ENCODE measurements at regions not wholly inside any gene's neighbourhood (a gene's known extent, or its start where the extent isn't known, plus 50 kb on each side); places are given as distances from the start of the nearest gene placed in this dataset.

- 83 to 100% (median 88%) methylated on average over 1 to 15 of the region's 15 CpGs for WGBS, 4 donors
- H3K4me3 ChIP-seq, result no peak overlapping the region
- no peaks in the 10 kb centered on the region for H3K36me3 ChIP-seq (replicated peaks in 1 of 2)
- H3K9me3 ChIP-seq (replicated peaks in 1 of 3), result no peaks in the 10 kb centered on the region
- DNase-seq, result no peak
- TF ChIP-seq POLR2A (IDR thresholded peaks at IDR 0.05) (no peak), CTCF (IDR thresholded peaks at IDR 0.05) (no peak)
- no peaks in the 10 kb centered on the region for H3K4me1 ChIP-seq (replicated peaks in 1 of 2)
- H3K27me3 ChIP-seq, result no peaks in the 10 kb centered on the region
- intact Hi-C loops (cut with DNase I), result no loop called here
- no peak overlapping the region for H3K27ac ChIP-seq
These were observed 391.1 kb downstream of the IDS start for GRCh38 chrX:149114001-149114400.

GRCh38 chrX:149097786-149098185 lies 407.3 kb downstream of the IDS start:
- intact Hi-C loops (cut with DNase I), result no loop called here
- H3K4me1 ChIP-seq (replicated peaks in 1 of 2), result no peaks in the 10 kb centered on the region
- H3K4me3 ChIP-seq, result no peak overlapping the region
- DNase-seq, result no peak
- H3K9me3 ChIP-seq (replicated peaks in 1 of 3), result no peaks in the 10 kb centered on the region
- no peaks in the 10 kb centered on the region for H3K36me3 ChIP-seq (replicated peaks in 1 of 2)
- H3K27me3 ChIP-seq, result no peaks in the 10 kb centered on the region
- TF ChIP-seq CTCF (IDR thresholded peaks at IDR 0.05) (no peak), POLR2A (IDR thresholded peaks at IDR 0.05) (no peak)
- H3K27ac ChIP-seq, result no peak overlapping the region

- no peak overlapping the region for H3K4me3 ChIP-seq
- no peaks in the 10 kb centered on the region for H3K27me3 ChIP-seq
- no peak for DNase-seq
- WGBS, 4 donors, result 49 to 62% (median 51%) methylated on average over 3 of the region's 3 CpGs
- TF ChIP-seq POLR2A (IDR thresholded peaks at IDR 0.05), result no peak
- no peak for TF ChIP-seq CTCF (IDR thresholded peaks at IDR 0.05)
- H3K4me1 ChIP-seq (replicated peaks in 1 of 2), result no peaks in the 10 kb centered on the region
- intact Hi-C loops (cut with DNase I), result no loop called here
- H3K9me3 ChIP-seq (replicated peaks in 1 of 3), result no peaks in the 10 kb centered on the region
- no peaks in the 10 kb centered on the region for H3K36me3 ChIP-seq (replicated peaks in 1 of 2)
- no peak overlapping the region for H3K27ac ChIP-seq
These were observed 412.9 kb downstream of the IDS start for GRCh38 chrX:149092179-149092578.

GRCh38 chrX:149079805-149080406 lies 425.2 kb downstream of the IDS start:
- no peak for TF ChIP-seq POLR2A (IDR thresholded peaks at IDR 0.05)
- no peaks in the 10 kb centered on the region for H3K9me3 ChIP-seq (replicated peaks in 1 of 3)
- no peaks in the 10 kb centered on the region for H3K4me1 ChIP-seq (replicated peaks in 1 of 2)
- H3K36me3 ChIP-seq (replicated peaks in 1 of 2), result no peaks in the 10 kb centered on the region
- DNase-seq, result no peak
- H3K27ac ChIP-seq, result no peak overlapping the region
- no peaks in the 10 kb centered on the region for H3K27me3 ChIP-seq
- WGBS, 4 donors, result 75 to 97% (median 79%) methylated on average over 3 to 5 of the region's 5 CpGs
- intact Hi-C loops (cut with DNase I), result no loop called here
- H3K4me3 ChIP-seq, result no peak overlapping the region

- no peak for TF ChIP-seq CTCF (IDR thresholded peaks at IDR 0.05)
- TF ChIP-seq POLR2A (IDR thresholded peaks at IDR 0.05), result no peak
- DNase-seq, result peak in 6 of 7 donors; percentile 12 to 53 (median 20)
- no peaks in the 10 kb centered on the region for H3K9me3 ChIP-seq (replicated peaks in 1 of 3)
- no peak overlapping the region for H3K4me3 ChIP-seq
- H3K27ac ChIP-seq, result no peak overlapping the region
- intact Hi-C loops (cut with DNase I), result no loop called here
- H3K4me1 ChIP-seq (replicated peaks in 1 of 2), result no peaks in the 10 kb centered on the region
- H3K27me3 ChIP-seq, result no peaks in the 10 kb centered on the region
- 10 to 67% (median 33%) methylated on average over 1 to 8 of the region's 8 CpGs for WGBS, 4 donors
- H3K36me3 ChIP-seq (replicated peaks in 1 of 2), result no peaks in the 10 kb centered on the region
These were observed 430.7 kb downstream of the IDS start for GRCh38 chrX:149074398-149074797.
